ENCODE measurements at regions not wholly inside any gene's neighbourhood (a gene's known extent, or its start where the extent isn't known, plus 50 kb on each side); places are given as distances from the start of the nearest gene placed in this dataset.

DNA sequence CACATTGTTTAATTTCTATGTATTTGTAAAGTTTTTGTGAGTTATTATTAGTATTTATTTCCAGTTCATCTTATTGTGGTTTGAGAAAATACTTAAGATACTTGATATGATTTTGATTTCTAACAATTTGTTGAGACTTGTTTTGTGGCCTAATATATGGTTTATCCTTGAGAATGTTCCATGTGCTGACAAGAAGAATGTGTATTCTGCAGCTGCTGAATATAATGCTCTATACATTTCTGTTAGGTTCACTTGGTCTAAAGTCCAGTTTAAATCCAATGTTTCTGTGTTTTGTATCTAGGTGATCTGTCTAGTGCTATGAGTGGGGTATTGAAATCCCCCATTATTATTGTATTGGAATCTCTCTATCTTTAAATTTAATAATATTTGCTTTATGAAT, 201.3 kb downstream of the FSIP2 start:
- no peaks in the 10 kb centered on the region for H3K27me3 Mint-ChIP-seq (ENCODE audit: low read depth)
- no peak overlapping the region for H3K4me3 Mint-ChIP-seq
- DNase-seq (ENCODE audit: low spot score), result no peak
- H3K4me1 Mint-ChIP-seq, result no peaks in the 10 kb centered on the region
- no peaks in the 10 kb centered on the region for H3K36me3 Mint-ChIP-seq
- no peak overlapping the region for H3K27ac Mint-ChIP-seq
- ATAC-seq, result no peak
- ChIA-PET CTCF (no interaction called here), POLR2A (no interaction called here)
- TF ChIP-seq, protein P1, sequence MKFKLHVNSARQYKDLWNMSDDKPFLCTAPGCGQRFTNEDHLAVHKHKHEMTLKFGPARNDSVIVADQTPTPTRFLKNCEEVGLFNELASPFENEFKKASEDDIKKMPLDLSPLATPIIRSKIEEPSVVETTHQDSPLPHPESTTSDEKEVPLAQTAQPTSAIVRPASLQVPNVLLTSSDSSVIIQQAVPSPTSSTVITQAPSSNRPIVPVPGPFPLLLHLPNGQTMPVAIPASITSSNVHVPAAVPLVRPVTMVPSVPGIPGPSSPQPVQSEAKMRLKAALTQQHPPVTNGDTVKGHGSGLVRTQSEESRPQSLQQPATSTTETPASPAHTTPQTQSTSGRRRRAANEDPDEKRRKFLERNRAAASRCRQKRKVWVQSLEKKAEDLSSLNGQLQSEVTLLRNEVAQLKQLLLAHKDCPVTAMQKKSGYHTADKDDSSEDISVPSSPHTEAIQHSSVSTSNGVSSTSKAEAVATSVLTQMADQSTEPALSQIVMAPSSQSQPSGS (CRISPR knock-in tag; IDR thresholded peaks at IDR 0.05; ENCODE audit: borderline replicate concordance, low read depth), result no peak
- TF ChIP-seq GRHL2 (CRISPR knock-in tag; IDR thresholded peaks at IDR 0.05; ENCODE audit: insufficient replicate concordance, severe bottlenecking) (no peak), PRRX2 (CRISPR knock-in tag; IDR thresholded peaks at IDR 0.05) (no peak), SP1 (CRISPR knock-in tag; conservative IDR thresholded peaks at IDR 0.05) (no peak), AFF4 (CRISPR knock-in tag; IDR thresholded peaks at IDR 0.05; ENCODE audit: borderline replicate concordance) (no peak), OVOL2 (CRISPR knock-in tag; IDR thresholded peaks at IDR 0.05; ENCODE audit: borderline replicate concordance) (no peak), NR3C1 (CRISPR knock-in tag; conservative IDR thresholded peaks at IDR 0.05; ENCODE audit: low read depth) (no peak), ATF3 (CRISPR knock-in tag; conservative IDR thresholded peaks at IDR 0.05) (no peak), NFATC4 (CRISPR knock-in tag; IDR thresholded peaks at IDR 0.05) (no peak), ZSCAN18 (CRISPR knock-in tag; IDR thresholded peaks at IDR 0.05) (no peak), ZNF121 (CRISPR knock-in tag; IDR thresholded peaks at IDR 0.05) (no peak), GABPB1 (CRISPR knock-in tag; IDR thresholded peaks at IDR 0.05) (no peak), NR2C2 (CRISPR knock-in tag; IDR thresholded peaks at IDR 0.05) (no peak), CBFB (CRISPR knock-in tag; IDR thresholded peaks at IDR 0.05; ENCODE audit: low read depth) (no peak)
- TF ChIP-seq, protein P2, sequence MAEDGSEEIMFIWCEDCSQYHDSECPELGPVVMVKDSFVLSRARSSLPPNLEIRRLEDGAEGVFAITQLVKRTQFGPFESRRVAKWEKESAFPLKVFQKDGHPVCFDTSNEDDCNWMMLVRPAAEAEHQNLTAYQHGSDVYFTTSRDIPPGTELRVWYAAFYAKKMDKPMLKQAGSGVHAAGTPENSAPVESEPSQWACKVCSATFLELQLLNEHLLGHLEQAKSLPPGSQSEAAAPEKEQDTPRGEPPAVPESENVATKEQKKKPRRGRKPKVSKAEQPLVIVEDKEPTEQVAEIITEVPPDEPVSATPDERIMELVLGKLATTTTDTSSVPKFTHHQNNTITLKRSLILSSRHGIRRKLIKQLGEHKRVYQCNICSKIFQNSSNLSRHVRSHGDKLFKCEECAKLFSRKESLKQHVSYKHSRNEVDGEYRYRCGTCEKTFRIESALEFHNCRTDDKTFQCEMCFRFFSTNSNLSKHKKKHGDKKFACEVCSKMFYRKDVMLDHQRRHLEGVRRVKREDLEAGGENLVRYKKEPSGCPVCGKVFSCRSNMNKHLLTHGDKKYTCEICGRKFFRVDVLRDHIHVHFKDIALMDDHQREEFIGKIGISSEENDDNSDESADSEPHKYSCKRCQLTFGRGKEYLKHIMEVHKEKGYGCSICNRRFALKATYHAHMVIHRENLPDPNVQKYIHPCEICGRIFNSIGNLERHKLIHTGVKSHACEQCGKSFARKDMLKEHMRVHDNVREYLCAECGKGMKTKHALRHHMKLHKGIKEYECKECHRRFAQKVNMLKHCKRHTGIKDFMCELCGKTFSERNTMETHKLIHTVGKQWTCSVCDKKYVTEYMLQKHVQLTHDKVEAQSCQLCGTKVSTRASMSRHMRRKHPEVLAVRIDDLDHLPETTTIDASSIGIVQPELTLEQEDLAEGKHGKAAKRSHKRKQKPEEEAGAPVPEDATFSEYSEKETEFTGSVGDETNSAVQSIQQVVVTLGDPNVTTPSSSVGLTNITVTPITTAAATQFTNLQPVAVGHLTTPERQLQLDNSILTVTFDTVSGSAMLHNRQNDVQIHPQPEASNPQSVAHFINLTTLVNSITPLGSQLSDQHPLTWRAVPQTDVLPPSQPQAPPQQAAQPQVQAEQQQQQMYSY (CRISPR knock-in tag; IDR thresholded peaks at IDR 0.05), result no peak
- TF ChIP-seq, protein P3, sequence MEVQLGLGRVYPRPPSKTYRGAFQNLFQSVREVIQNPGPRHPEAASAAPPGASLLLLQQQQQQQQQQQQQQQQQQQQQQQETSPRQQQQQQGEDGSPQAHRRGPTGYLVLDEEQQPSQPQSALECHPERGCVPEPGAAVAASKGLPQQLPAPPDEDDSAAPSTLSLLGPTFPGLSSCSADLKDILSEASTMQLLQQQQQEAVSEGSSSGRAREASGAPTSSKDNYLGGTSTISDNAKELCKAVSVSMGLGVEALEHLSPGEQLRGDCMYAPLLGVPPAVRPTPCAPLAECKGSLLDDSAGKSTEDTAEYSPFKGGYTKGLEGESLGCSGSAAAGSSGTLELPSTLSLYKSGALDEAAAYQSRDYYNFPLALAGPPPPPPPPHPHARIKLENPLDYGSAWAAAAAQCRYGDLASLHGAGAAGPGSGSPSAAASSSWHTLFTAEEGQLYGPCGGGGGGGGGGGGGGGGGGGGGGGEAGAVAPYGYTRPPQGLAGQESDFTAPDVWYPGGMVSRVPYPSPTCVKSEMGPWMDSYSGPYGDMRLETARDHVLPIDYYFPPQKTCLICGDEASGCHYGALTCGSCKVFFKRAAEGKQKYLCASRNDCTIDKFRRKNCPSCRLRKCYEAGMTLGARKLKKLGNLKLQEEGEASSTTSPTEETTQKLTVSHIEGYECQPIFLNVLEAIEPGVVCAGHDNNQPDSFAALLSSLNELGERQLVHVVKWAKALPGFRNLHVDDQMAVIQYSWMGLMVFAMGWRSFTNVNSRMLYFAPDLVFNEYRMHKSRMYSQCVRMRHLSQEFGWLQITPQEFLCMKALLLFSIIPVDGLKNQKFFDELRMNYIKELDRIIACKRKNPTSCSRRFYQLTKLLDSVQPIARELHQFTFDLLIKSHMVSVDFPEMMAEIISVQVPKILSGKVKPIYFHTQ (CRISPR knock-in tag; IDR thresholded peaks at IDR 0.05), result no peak
- TF ChIP-seq, protein P4, sequence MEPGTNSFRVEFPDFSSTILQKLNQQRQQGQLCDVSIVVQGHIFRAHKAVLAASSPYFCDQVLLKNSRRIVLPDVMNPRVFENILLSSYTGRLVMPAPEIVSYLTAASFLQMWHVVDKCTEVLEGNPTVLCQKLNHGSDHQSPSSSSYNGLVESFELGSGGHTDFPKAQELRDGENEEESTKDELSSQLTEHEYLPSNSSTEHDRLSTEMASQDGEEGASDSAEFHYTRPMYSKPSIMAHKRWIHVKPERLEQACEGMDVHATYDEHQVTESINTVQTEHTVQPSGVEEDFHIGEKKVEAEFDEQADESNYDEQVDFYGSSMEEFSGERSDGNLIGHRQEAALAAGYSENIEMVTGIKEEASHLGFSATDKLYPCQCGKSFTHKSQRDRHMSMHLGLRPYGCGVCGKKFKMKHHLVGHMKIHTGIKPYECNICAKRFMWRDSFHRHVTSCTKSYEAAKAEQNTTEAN (CRISPR knock-in tag; IDR thresholded peaks at IDR 0.05), result no peak
- TF ChIP-seq, protein P5, sequence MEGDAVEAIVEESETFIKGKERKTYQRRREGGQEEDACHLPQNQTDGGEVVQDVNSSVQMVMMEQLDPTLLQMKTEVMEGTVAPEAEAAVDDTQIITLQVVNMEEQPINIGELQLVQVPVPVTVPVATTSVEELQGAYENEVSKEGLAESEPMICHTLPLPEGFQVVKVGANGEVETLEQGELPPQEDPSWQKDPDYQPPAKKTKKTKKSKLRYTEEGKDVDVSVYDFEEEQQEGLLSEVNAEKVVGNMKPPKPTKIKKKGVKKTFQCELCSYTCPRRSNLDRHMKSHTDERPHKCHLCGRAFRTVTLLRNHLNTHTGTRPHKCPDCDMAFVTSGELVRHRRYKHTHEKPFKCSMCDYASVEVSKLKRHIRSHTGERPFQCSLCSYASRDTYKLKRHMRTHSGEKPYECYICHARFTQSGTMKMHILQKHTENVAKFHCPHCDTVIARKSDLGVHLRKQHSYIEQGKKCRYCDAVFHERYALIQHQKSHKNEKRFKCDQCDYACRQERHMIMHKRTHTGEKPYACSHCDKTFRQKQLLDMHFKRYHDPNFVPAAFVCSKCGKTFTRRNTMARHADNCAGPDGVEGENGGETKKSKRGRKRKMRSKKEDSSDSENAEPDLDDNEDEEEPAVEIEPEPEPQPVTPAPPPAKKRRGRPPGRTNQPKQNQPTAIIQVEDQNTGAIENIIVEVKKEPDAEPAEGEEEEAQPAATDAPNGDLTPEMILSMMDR (IDR thresholded peaks at IDR 0.05), result no peak
- peaks cover 5% of the 10 kb centered on the region for H3K9me3 Mint-ChIP-seq

All from WTC11 (cell line).